Nephron (organoid): ENCODE measurements at regions not wholly inside any gene's neighbourhood (a gene's known extent, or its start where the extent isn't known, plus 50 kb on each side); places are given as distances from the start of the nearest gene placed in this dataset.

Experiments used
- H3K27ac Mint-ChIP-seq, 3 experiments: 2 replicates each; pipeline ENCODE4 v1.8.0; 2020; ENCODE audit warnings: mixed read lengths in 3 of 3, mild to moderate bottlenecking in 2 of 3, moderate library complexity in 1 of 3
- H3K27me3 Mint-ChIP-seq: 2 replicates; pipeline ENCODE4 v1.8.0; 2021; ENCODE audit warnings: low read depth, mild to moderate bottlenecking, moderate library complexity, mixed read lengths
- H3K36me3 Mint-ChIP-seq: 2 replicates; pipeline ENCODE4 v1.8.0; 2020; ENCODE audit warnings: low read depth, mixed read lengths
- H3K4me1 Mint-ChIP-seq: 2 replicates; pipeline ENCODE4 v1.8.0; 2020; ENCODE audit warnings: mixed read lengths
- H3K4me3 Mint-ChIP-seq, 3 experiments: 2 replicates each; pipeline ENCODE4 v1.8.0; 2020; ENCODE audit warnings: mild to moderate bottlenecking in 3 of 3, mixed read lengths in 3 of 3, moderate library complexity in 2 of 3
- H3K9me3 Mint-ChIP-seq: 2 replicates; pipeline ENCODE4 v1.8.0; 2020; ENCODE audit warnings: mixed read lengths
- TF ChIP-seq, protein P1 (sequence below), 3 experiments: fragments of 200-600 bp; sonication (generic); IDR thresholded peaks; one replicate each; pipeline ENCODE4 v1.5.0; 2021; ENCODE audit warnings: antibody characterized with exemption in 3 of 3; ENCODE audit not compliant: unreplicated experiment in 3 of 3

DNA sequence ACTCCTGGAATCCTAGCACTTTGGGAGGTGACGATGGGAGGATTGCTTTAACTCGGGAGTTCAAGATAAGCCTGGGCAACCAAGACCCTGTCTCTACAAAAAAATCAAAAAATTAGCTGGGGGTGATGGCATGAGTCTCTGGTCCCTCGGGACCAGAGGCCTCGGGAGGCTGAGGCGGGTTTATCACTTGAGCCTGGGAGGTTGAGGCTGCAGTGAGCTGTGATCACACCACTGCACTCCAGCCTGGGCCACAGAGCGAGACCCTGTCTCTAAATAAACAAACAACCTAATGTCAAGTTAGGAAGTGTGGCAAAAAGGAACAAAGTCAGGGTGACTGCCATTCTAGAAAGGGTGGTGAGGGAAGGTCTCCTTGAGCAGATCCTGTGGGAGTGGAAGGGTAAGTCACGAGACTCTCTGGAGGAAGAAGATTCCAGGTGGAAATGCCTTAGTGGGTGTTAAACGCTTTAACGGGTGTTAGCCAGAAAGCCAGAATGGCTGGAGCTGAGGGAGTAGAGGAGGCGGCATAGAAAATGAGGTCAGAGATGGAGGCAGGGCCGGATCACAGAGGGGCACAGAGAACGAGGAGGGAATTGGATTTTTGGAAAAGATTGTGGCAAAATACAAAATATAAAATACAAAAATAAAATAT is 62.2 kb upstream of the ATP5PO start:
- TF ChIP-seq, protein P1, sequence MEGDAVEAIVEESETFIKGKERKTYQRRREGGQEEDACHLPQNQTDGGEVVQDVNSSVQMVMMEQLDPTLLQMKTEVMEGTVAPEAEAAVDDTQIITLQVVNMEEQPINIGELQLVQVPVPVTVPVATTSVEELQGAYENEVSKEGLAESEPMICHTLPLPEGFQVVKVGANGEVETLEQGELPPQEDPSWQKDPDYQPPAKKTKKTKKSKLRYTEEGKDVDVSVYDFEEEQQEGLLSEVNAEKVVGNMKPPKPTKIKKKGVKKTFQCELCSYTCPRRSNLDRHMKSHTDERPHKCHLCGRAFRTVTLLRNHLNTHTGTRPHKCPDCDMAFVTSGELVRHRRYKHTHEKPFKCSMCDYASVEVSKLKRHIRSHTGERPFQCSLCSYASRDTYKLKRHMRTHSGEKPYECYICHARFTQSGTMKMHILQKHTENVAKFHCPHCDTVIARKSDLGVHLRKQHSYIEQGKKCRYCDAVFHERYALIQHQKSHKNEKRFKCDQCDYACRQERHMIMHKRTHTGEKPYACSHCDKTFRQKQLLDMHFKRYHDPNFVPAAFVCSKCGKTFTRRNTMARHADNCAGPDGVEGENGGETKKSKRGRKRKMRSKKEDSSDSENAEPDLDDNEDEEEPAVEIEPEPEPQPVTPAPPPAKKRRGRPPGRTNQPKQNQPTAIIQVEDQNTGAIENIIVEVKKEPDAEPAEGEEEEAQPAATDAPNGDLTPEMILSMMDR (IDR thresholded peaks at IDR 0.05; ENCODE audit: unreplicated experiment in 3 of 3) = no peak
- Mint-ChIP-seq H3K27me3 (no peaks in the 10 kb centered on the region), H3K4me3 (no peak overlapping the region), H3K36me3 (no peaks in the 10 kb centered on the region), H3K4me1 (peaks cover 45% of the 10 kb centered on the region), H3K9me3 (no peaks in the 10 kb centered on the region), H3K27ac (peak overlapping the region; percentile 93 to 98 (median 98))

DNA sequence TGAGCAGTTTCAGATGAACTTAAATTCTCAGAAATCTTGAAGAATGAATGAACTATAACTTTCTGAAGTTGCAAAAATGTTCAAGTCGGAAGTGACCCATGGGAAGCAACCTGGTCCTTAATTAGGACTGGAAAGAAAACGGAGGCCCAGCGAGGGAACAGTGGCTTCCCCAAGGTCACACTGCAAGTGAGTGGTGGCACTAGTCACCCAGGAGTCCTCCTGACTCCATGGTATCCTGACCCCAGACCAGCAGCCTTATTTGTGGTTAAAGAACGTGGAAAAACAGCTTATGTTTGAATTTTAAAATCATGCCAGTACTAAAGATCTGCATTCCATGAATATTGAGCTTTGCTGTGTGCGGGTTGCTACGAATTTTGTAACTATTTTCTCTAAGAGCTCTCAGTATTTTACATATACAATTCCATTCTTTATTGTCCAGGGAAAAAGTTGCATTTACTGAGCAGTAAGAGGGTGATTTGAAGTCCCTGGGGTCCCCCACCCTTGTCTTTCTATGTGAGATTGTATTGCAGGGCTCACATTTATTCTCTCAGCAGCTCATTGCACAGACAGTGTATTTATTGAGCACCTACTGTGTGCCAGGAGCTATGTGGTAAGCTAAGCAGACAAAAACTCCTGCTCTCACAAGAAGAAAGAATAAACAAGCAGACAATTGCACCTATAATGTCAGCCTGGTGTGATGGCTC is 61.6 kb upstream of the ATP5PO start:
- TF ChIP-seq, protein P1 (IDR thresholded peaks at IDR 0.05; ENCODE audit: unreplicated experiment in 3 of 3) = no peak
- H3K36me3 Mint-ChIP-seq = no peaks in the 10 kb centered on the region
- H3K4me3 Mint-ChIP-seq = peak overlapping the region in 1 of 3 experiments; percentile 29
- peak overlapping the region; percentile 93 to 98 (median 98) for H3K27ac Mint-ChIP-seq
- peaks cover 45% of the 10 kb centered on the region for H3K4me1 Mint-ChIP-seq
- H3K27me3 Mint-ChIP-seq = no peaks in the 10 kb centered on the region
- no peaks in the 10 kb centered on the region for H3K9me3 Mint-ChIP-seq

DNA sequence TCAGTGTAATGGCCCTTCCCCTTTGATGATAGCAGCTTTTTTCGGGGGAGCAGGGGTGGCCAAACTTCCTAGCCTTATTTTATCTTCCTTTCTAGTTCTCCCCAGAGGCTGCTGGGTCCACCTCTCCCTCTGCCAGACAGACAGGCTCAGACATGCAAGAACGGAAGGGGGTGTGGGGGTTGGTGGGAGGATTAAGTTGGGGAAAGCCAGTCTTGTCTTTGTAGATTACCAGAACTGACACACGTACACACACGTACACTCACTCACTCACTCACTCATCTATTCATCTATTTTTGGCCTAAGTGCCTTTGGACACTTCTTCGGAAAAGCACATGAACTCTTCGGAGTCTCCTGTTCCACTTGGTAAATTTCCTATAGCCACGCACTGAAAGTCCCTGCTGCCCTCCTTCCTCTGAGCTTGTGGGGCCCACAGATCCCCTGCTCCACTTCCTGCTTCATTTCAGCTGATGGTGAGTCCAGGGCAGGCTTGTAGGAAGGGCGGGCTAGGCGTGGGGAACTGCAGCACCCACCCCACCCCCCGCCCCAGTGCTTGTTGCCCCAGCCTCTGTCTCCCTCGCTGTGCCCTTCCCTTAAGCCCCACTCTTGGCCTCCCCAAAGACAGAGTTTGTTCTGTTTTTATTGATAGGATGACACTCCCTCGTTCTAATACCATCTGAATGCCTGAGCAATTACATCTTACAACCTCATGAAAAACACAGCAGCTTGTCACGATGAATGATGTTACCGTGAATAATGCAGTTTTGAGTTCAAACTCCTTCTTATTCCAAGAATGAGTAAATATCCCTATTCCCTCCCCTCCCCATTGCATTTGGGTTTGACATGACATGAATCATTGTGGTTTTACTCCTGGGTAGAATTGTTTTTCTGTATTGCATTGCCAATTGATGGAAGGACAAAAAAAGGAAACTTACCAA is 60.7 kb upstream of the ATP5PO start:
- Mint-ChIP-seq H3K36me3 (no peaks in the 10 kb centered on the region), H3K4me1 (peaks cover 45% of the 10 kb centered on the region), H3K27me3 (no peaks in the 10 kb centered on the region), H3K27ac (peak overlapping the region; percentile 93 to 98 (median 98)), H3K4me3 (peak overlapping the region; percentile 29 to 39 (median 37)), H3K9me3 (no peaks in the 10 kb centered on the region)
- TF ChIP-seq, protein P1 (IDR thresholded peaks at IDR 0.05; ENCODE audit: unreplicated experiment in 3 of 3) = no peak

DNA sequence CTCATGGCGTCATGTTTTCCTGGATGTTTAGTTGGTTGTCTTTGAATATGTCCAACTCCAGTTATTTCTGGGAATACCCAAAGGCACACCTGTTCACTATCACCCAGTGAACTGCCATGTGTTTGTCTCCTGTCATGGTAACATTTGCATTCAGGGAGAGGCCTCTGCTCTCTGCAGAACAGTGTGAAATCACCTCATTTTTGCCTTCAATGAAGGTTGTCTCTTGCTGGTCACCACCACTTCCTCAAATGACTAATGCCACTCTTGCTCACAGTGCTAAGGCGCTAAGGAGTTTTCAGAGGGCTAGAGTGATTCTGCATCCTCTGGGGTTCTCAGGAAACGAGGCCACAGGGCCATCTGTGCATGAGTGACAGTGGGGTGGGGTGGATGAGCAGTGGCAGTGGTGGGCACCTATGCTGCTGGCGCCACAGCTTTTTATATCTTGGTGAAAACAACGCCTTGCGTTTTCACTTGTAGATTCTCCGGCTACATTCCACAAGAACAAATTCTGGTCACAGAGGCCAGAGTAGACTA is 60.0 kb upstream of the ATP5PO start:
- peak overlapping the region; percentile 93 to 98 (median 98) for H3K27ac Mint-ChIP-seq
- H3K4me1 Mint-ChIP-seq = peaks cover 42% of the 10 kb centered on the region
- TF ChIP-seq, protein P1 (IDR thresholded peaks at IDR 0.05; ENCODE audit: unreplicated experiment in 3 of 3) = no peak
- no peaks in the 10 kb centered on the region for H3K36me3 Mint-ChIP-seq
- H3K4me3 Mint-ChIP-seq = peak overlapping the region in 1 of 3 experiments; percentile 37
- no peaks in the 10 kb centered on the region for H3K9me3 Mint-ChIP-seq
- H3K27me3 Mint-ChIP-seq = no peaks in the 10 kb centered on the region

DNA sequence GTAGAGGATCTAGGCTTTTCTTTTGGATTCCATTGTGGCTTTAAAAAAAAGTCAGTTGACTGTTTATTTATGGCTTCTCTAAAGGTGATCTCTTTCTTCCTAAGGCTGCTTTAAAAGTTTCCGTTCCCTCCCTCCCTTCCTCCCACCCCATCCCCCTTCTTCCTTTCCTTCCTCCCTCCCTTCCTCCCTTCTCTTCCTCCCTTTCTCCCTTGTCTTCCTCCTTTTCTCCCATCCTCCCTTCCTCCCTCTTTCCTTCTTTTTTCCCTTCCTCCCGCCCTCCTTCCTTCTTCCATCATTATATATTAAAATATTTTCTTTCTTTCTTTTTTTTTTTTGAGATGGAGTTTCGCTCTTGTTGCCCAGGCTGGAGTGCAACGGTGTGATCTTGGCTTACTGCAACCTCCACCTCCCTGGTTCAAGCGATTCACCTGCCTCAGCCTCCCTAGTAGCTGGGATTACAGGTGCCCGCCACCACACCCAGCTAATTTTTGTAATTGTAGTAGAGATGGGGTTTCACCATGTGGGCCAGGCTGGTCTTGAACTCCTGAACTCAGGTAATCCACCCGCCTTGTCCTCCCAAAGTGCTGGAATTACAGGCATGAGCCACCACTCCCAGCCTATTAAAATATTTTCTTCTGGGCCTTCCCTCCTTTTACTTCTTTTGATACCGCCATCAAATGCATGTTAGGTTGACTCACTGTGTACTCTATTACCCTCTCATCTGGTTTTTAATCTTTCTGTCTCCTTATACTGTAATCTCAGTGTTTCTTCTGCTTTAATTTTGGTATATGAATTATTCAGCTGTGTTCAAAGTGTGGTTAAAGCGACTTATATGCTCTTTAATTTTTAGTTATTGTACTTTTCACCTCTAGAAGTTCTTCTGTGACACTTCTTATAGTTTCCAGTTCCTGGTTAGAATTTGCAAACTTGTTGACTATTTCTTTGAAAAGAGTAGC is 59.2 kb upstream of the ATP5PO start:
- Mint-ChIP-seq H3K36me3 (no peaks in the 10 kb centered on the region), H3K9me3 (no peaks in the 10 kb centered on the region), H3K27me3 (no peaks in the 10 kb centered on the region), H3K4me3 (no peak overlapping the region), H3K27ac (peak overlapping the region; percentile 93 to 98 (median 98)), H3K4me1 (peaks cover 48% of the 10 kb centered on the region)
- TF ChIP-seq, protein P1 (IDR thresholded peaks at IDR 0.05; ENCODE audit: unreplicated experiment in 3 of 3) = no peak
